ENCODE measurements at regions not wholly inside any gene's neighbourhood (a gene's known extent, or its start where the extent isn't known, plus 50 kb on each side); places are given as distances from the start of the nearest gene placed in this dataset.

- H3K9ac ChIP-seq (ENCODE audit: low read depth, low read length, poor library complexity), result no peak overlapping the region
- H2BK5ac ChIP-seq (ENCODE audit: low read length), result no peak overlapping the region
- H2BK15ac ChIP-seq (ENCODE audit: low read length), result no peak overlapping the region
- no peak overlapping the region for H3K18ac ChIP-seq (ENCODE audit: low read length)
- no peak for DNase-seq (ENCODE audit: low spot score)
- H4K8ac ChIP-seq (ENCODE audit: low read depth, low read length), result no peak overlapping the region
- no peak overlapping the region for H4K91ac ChIP-seq (ENCODE audit: low read depth, low read length, poor library complexity)
- WGBS, 2 donors (ENCODE audit: extremely low coverage in 2 of 2, insufficient read length in 2 of 2, insufficient replicate concordance in 1 of 2), result no CpG with 5 or more reads among the region's 1 CpG
- H3K4me3 ChIP-seq (ENCODE audit: low read length in 2 of 2), result no peak overlapping the region
- no peaks in the 10 kb centered on the region for H3K27me3 ChIP-seq (ENCODE audit: control insufficient read depth in 3 of 3, insufficient read depth in 3 of 3, low read depth in 1 of 3, low read length in 3 of 3)
- H3K14ac ChIP-seq (ENCODE audit: low read length), result no peak overlapping the region
- no peak overlapping the region for H3K4me2 ChIP-seq (ENCODE audit: insufficient read depth, low read length, poor library complexity, severe bottlenecking)
- no peak overlapping the region for H3K23ac ChIP-seq (ENCODE audit: low read depth, low read length, poor library complexity)
- H3K27ac ChIP-seq (replicated peaks; ENCODE audit: low read length), result no peak overlapping the region
- H2BK120ac ChIP-seq (ENCODE audit: low read depth, low read length), result no peak overlapping the region
- no peaks in the 10 kb centered on the region for H3K4me1 ChIP-seq (ENCODE audit: control insufficient read depth in 2 of 2, insufficient read depth in 1 of 2, low read depth in 1 of 2, low read length in 2 of 2)
- no peaks in the 10 kb centered on the region for H3K79me1 ChIP-seq (ENCODE audit: low read depth, low read length)
- no peak overlapping the region for H2AK5ac ChIP-seq (ENCODE audit: low read depth, low read length)
- H2AFZ ChIP-seq (ENCODE audit: low read length), result no peak overlapping the region
- no peaks in the 10 kb centered on the region for H3K9me3 ChIP-seq (replicated peaks in 1 of 2; ENCODE audit: control insufficient read depth in 2 of 2, insufficient read depth in 1 of 2, low read depth in 1 of 2, low read length in 2 of 2)
- no peak overlapping the region for H2BK12ac ChIP-seq (ENCODE audit: low read length)
- H3K36me3 ChIP-seq (replicated peaks in 1 of 2; ENCODE audit: control insufficient read depth in 2 of 2, insufficient read depth in 2 of 2, low read length in 2 of 2), result no peaks in the 10 kb centered on the region
- H3K4ac ChIP-seq (ENCODE audit: low read length), result no peak overlapping the region
These were observed 166.5 kb downstream of the MINAR1 start for GRCh38 chr15:79598639-79599038.

- no peak overlapping the region for H3K9ac ChIP-seq (ENCODE audit: low read depth, low read length, poor library complexity)
- DNase-seq (ENCODE audit: low spot score), result no peak
- no peak overlapping the region for H3K23ac ChIP-seq (ENCODE audit: low read depth, low read length, poor library complexity)
- no peak overlapping the region for H2AFZ ChIP-seq (ENCODE audit: low read length)
- H3K9me3 ChIP-seq (replicated peaks in 1 of 2; ENCODE audit: control insufficient read depth in 2 of 2, insufficient read depth in 1 of 2, low read depth in 1 of 2, low read length in 2 of 2), result no peaks in the 10 kb centered on the region
- no peaks in the 10 kb centered on the region for H3K4me1 ChIP-seq (ENCODE audit: control insufficient read depth in 2 of 2, insufficient read depth in 1 of 2, low read depth in 1 of 2, low read length in 2 of 2)
- H3K79me1 ChIP-seq (ENCODE audit: low read depth, low read length), result no peaks in the 10 kb centered on the region
- H3K14ac ChIP-seq (ENCODE audit: low read length), result no peak overlapping the region
- H4K8ac ChIP-seq (ENCODE audit: low read depth, low read length), result no peak overlapping the region
- WGBS, 2 donors (ENCODE audit: extremely low coverage in 2 of 2, insufficient read length in 2 of 2, insufficient replicate concordance in 1 of 2), result no CpG with 5 or more reads among the region's 7 CpGs
- no peak overlapping the region for H2BK15ac ChIP-seq (ENCODE audit: low read length)
- no peak overlapping the region for H3K4ac ChIP-seq (ENCODE audit: low read length)
- H2AK5ac ChIP-seq (ENCODE audit: low read depth, low read length), result no peak overlapping the region
- no peak overlapping the region for H4K91ac ChIP-seq (ENCODE audit: low read depth, low read length, poor library complexity)
- H3K4me3 ChIP-seq (ENCODE audit: low read length in 2 of 2), result no peak overlapping the region
- no peaks in the 10 kb centered on the region for H3K36me3 ChIP-seq (replicated peaks in 1 of 2; ENCODE audit: control insufficient read depth in 2 of 2, insufficient read depth in 2 of 2, low read length in 2 of 2)
- no peaks in the 10 kb centered on the region for H3K27me3 ChIP-seq (ENCODE audit: control insufficient read depth in 3 of 3, insufficient read depth in 3 of 3, low read depth in 1 of 3, low read length in 3 of 3)
- no peak overlapping the region for H3K27ac ChIP-seq (replicated peaks; ENCODE audit: low read length)
- no peak overlapping the region for H2BK12ac ChIP-seq (ENCODE audit: low read length)
- no peak overlapping the region for H3K18ac ChIP-seq (ENCODE audit: low read length)
- H3K4me2 ChIP-seq (ENCODE audit: insufficient read depth, low read length, poor library complexity, severe bottlenecking), result no peak overlapping the region
- no peak overlapping the region for H2BK5ac ChIP-seq (ENCODE audit: low read length)
- no peak overlapping the region for H2BK120ac ChIP-seq (ENCODE audit: low read depth, low read length)
These were observed 169.4 kb downstream of the MINAR1 start for GRCh38 chr15:79601405-79602086.

DNA sequence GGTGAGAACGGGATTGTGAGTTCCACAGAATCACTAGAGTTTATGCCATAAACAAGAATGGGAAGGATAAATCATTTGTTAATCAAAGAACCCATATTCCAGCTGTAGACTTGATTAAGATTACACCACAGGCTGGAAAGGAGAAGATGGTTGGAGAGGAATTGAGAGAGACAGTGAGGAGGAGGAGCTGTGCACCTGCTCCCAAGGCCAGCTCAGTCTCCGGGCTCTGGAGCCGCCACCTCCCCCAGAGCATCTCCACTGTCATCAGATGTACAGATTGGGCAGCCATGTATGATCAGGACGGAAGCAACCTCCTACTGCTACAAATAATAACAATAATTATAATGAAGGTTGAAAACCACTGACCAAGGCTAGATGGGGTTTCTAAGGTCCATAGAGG is 170.0 kb downstream of the MINAR1 start:
- H2AFZ ChIP-seq (ENCODE audit: low read length), result no peak overlapping the region
- no peak overlapping the region for H2BK12ac ChIP-seq (ENCODE audit: low read length)
- H3K36me3 ChIP-seq (replicated peaks in 1 of 2; ENCODE audit: control insufficient read depth in 2 of 2, insufficient read depth in 2 of 2, low read length in 2 of 2), result no peaks in the 10 kb centered on the region
- H3K18ac ChIP-seq (ENCODE audit: low read length), result no peak overlapping the region
- H3K27me3 ChIP-seq (ENCODE audit: control insufficient read depth in 3 of 3, insufficient read depth in 3 of 3, low read depth in 1 of 3, low read length in 3 of 3), result no peaks in the 10 kb centered on the region
- DNase-seq (ENCODE audit: low spot score), result no peak
- no peak overlapping the region for H3K4me3 ChIP-seq (ENCODE audit: low read length in 2 of 2)
- no peak overlapping the region for H3K27ac ChIP-seq (replicated peaks; ENCODE audit: low read length)
- H3K79me1 ChIP-seq (ENCODE audit: low read depth, low read length), result no peaks in the 10 kb centered on the region
- H2AK5ac ChIP-seq (ENCODE audit: low read depth, low read length), result no peak overlapping the region
- H3K4ac ChIP-seq (ENCODE audit: low read length), result no peak overlapping the region
- no peak overlapping the region for H3K9ac ChIP-seq (ENCODE audit: low read depth, low read length, poor library complexity)
- no peak overlapping the region for H3K14ac ChIP-seq (ENCODE audit: low read length)
- H3K9me3 ChIP-seq (replicated peaks in 1 of 2; ENCODE audit: control insufficient read depth in 2 of 2, insufficient read depth in 1 of 2, low read depth in 1 of 2, low read length in 2 of 2), result no peaks in the 10 kb centered on the region
- no peak overlapping the region for H2BK15ac ChIP-seq (ENCODE audit: low read length)
- H3K4me2 ChIP-seq (ENCODE audit: insufficient read depth, low read length, poor library complexity, severe bottlenecking), result no peak overlapping the region
- no peak overlapping the region for H4K91ac ChIP-seq (ENCODE audit: low read depth, low read length, poor library complexity)
- no peak overlapping the region for H3K23ac ChIP-seq (ENCODE audit: low read depth, low read length, poor library complexity)
- no peak overlapping the region for H4K8ac ChIP-seq (ENCODE audit: low read depth, low read length)
- no CpG with 5 or more reads among the region's 4 CpGs for WGBS, 2 donors (ENCODE audit: extremely low coverage in 2 of 2, insufficient read length in 2 of 2, insufficient replicate concordance in 1 of 2)
- no peak overlapping the region for H2BK120ac ChIP-seq (ENCODE audit: low read depth, low read length)
- H2BK5ac ChIP-seq (ENCODE audit: low read length), result no peak overlapping the region
- no peaks in the 10 kb centered on the region for H3K4me1 ChIP-seq (ENCODE audit: control insufficient read depth in 2 of 2, insufficient read depth in 1 of 2, low read depth in 1 of 2, low read length in 2 of 2)

DNA sequence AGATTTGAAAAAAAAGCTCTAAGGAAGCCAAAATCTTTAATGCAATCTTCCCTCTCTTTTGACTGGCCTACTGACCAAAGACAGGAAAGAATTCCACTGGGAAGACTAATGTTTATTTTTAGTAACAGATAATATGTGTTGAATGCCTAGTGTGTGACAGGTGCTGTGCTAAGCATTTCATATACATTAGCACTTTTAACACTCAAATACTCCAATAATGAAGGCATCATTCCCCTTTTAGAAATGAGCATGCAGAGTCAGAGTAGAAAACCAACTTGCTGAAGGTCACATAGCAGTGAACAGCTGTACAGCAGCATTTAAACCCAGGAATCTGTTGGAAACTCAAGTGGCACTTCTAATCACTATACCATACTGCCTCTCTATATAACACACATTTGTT is 170.6 kb downstream of the MINAR1 start:
- no peak overlapping the region for H3K14ac ChIP-seq (ENCODE audit: low read length)
- no peak overlapping the region for H3K4ac ChIP-seq (ENCODE audit: low read length)
- H2BK15ac ChIP-seq (ENCODE audit: low read length), result no peak overlapping the region
- H2AK5ac ChIP-seq (ENCODE audit: low read depth, low read length), result no peak overlapping the region
- no peak overlapping the region for H4K91ac ChIP-seq (ENCODE audit: low read depth, low read length, poor library complexity)
- no peak overlapping the region for H3K18ac ChIP-seq (ENCODE audit: low read length)
- H3K4me3 ChIP-seq (ENCODE audit: low read length in 2 of 2), result no peak overlapping the region
- no peak overlapping the region for H2BK120ac ChIP-seq (ENCODE audit: low read depth, low read length)
- no peaks in the 10 kb centered on the region for H3K79me1 ChIP-seq (ENCODE audit: low read depth, low read length)
- H4K8ac ChIP-seq (ENCODE audit: low read depth, low read length), result no peak overlapping the region
- no peak overlapping the region for H3K27ac ChIP-seq (replicated peaks; ENCODE audit: low read length)
- H3K23ac ChIP-seq (ENCODE audit: low read depth, low read length, poor library complexity), result no peak overlapping the region
- no peak for DNase-seq (ENCODE audit: low spot score)
- H3K4me1 ChIP-seq (ENCODE audit: control insufficient read depth in 2 of 2, insufficient read depth in 1 of 2, low read depth in 1 of 2, low read length in 2 of 2), result no peaks in the 10 kb centered on the region
- H2AFZ ChIP-seq (ENCODE audit: low read length), result no peak overlapping the region
- H2BK12ac ChIP-seq (ENCODE audit: low read length), result no peak overlapping the region
- no peak overlapping the region for H3K9ac ChIP-seq (ENCODE audit: low read depth, low read length, poor library complexity)
- no peaks in the 10 kb centered on the region for H3K9me3 ChIP-seq (replicated peaks in 1 of 2; ENCODE audit: control insufficient read depth in 2 of 2, insufficient read depth in 1 of 2, low read depth in 1 of 2, low read length in 2 of 2)
- H3K4me2 ChIP-seq (ENCODE audit: insufficient read depth, low read length, poor library complexity, severe bottlenecking), result no peak overlapping the region
- no peaks in the 10 kb centered on the region for H3K36me3 ChIP-seq (replicated peaks in 1 of 2; ENCODE audit: control insufficient read depth in 2 of 2, insufficient read depth in 2 of 2, low read length in 2 of 2)
- H2BK5ac ChIP-seq (ENCODE audit: low read length), result no peak overlapping the region
- peaks cover 0 to under 1% (median 0%) of the 10 kb centered on the region in 3 experiments for H3K27me3 ChIP-seq (ENCODE audit: control insufficient read depth in 3 of 3, insufficient read depth in 3 of 3, low read depth in 1 of 3, low read length in 3 of 3)
